ENCODE measurements at regions not wholly inside any gene's neighbourhood (a gene's known extent, or its start where the extent isn't known, plus 50 kb on each side); places are given as distances from the start of the nearest gene placed in this dataset.

- no peak for TF ChIP-seq CTCF (IDR thresholded peaks at IDR 0.05; ENCODE audit: control extremely low read depth, extremely low read depth, low read depth, missing control alignments)
- CTCF ChIA-PET, result no interaction called here
These were observed 395.4 kb upstream of the CYRIA start for GRCh38 chr2:17061028-17061427.

GRCh38 chr2:17059458-17059857 is 393.8 kb upstream of the CYRIA start:
- POLR2A ChIA-PET, result no interaction called here
- CTCF ChIA-PET, result interaction anchor here (1.4 kb wide), 1 partner anchor 17 kb away, joined by 3 read pairs; no protein-coding TSS in a partner anchor
- no peak for TF ChIP-seq CTCF (IDR thresholded peaks at IDR 0.05; ENCODE audit: control extremely low read depth, extremely low read depth, low read depth, missing control alignments)

More at GRCh38 chr2:17061028-17061427, 395.4 kb upstream of the CYRIA start:
- POLR2A ChIA-PET, result no interaction called here
- no peak for DNase-seq (ENCODE audit: extremely low spot score)

GRCh38 chr2:17058772-17059402 is 393.3 kb upstream of the CYRIA start:
- POLR2A ChIA-PET, result no interaction called here
- CTCF ChIA-PET, result interaction anchor here (1.4 to 1.6 kb wide), 2 partner anchors 10 to 18 kb away, joined by 3 to 4 read pairs; no protein-coding TSS in a partner anchor
- no peak for DNase-seq (ENCODE audit: extremely low spot score)
- TF ChIP-seq CTCF (IDR thresholded peaks at IDR 0.05; ENCODE audit: control extremely low read depth, extremely low read depth, low read depth, missing control alignments), result no peak

More at GRCh38 chr2:17059458-17059857, 393.8 kb upstream of the CYRIA start:
- DNase-seq (ENCODE audit: extremely low spot score), result no peak

- TF ChIP-seq CTCF (IDR thresholded peaks at IDR 0.05; ENCODE audit: control extremely low read depth, extremely low read depth, low read depth, missing control alignments), result no peak
- CTCF ChIA-PET, result interaction anchor here (1.6 kb wide), 1 partner anchor 8 kb away, joined by 4 read pairs; no protein-coding TSS in a partner anchor
- DNase-seq (ENCODE audit: extremely low spot score), result no peak
- POLR2A ChIA-PET, result no interaction called here
These were observed 391.7 kb upstream of the CYRIA start for GRCh38 chr2:17057109-17058017.

- TF ChIP-seq CTCF (IDR thresholded peaks at IDR 0.05; ENCODE audit: control extremely low read depth, extremely low read depth, low read depth, missing control alignments), result no peak
- POLR2A ChIA-PET, result no interaction called here
- DNase-seq (ENCODE audit: extremely low spot score), result no peak
- CTCF ChIA-PET, result no interaction called here
These were observed 390.6 kb upstream of the CYRIA start for GRCh38 chr2:17056236-17056635.

- CTCF ChIA-PET, result no interaction called here
- DNase-seq (ENCODE audit: extremely low spot score), result no peak
- POLR2A ChIA-PET, result no interaction called here
- TF ChIP-seq CTCF (IDR thresholded peaks at IDR 0.05; ENCODE audit: control extremely low read depth, extremely low read depth, low read depth, missing control alignments), result no peak
These were observed 386.4 kb upstream of the CYRIA start for GRCh38 chr2:17052001-17052400.

Data from GM10248 (cell line).